Peyer's patch (tissue), 4 donors: ENCODE measurements at regions not wholly inside any gene's neighbourhood (a gene's known extent, or its start where the extent isn't known, plus 50 kb on each side); places are given as distances from the start of the nearest gene placed in this dataset.

Experiments used
- DNase-seq, 3 donors: peaks; one replicate each; pipeline ENCODE4 v3.0.0-alpha.2; 2017 to 2019
- H3K27ac ChIP-seq, 4 donors: fragments of 200-600 bp; sonication (generic); one replicate each; pipeline ENCODE4 v1.5.1; 2016 to 2019
- H3K27me3 ChIP-seq, 2 donors: fragments of 200-600 bp; sonication (generic); one replicate each; pipeline ENCODE4 v1.5.1; 2019
- H3K36me3 ChIP-seq, 3 donors: fragments of 200-600 bp; sonication (generic); one replicate each; pipeline ENCODE4 v1.5.1; 2016 to 2019
- H3K4me1 ChIP-seq, 4 donors: fragments of 200-600 bp; sonication (generic); one replicate each; pipeline ENCODE4 v1.5.1; 2016 to 2019
- H3K4me3 ChIP-seq, 4 donors: fragments of 200-600 bp; sonication (generic); 1 replicate in 3 of 4; 2 replicates in 1 of 4; pipeline ENCODE4 v1.5.1; 2016 to 2019; ENCODE audit warnings: mild to moderate bottlenecking in 1 of 4
- H3K9me3 ChIP-seq, 4 donors: fragments of 200-600 bp; sonication (generic); one replicate each; pipeline ENCODE4 v1.5.1; 2016 to 2019; ENCODE audit warnings: mild to moderate bottlenecking in 1 of 4
- CTCF ChIP-seq, 6 experiments: fragments of 450-650 bp in 4 of 6; fragments of 200-600 bp in 2 of 6; sonication (generic) in 1 of 6; IDR thresholded peaks; one replicate each; pipeline ENCODE4 v1.5.1; 2017 to 2019; ENCODE audit warnings: antibody characterized with exemption in 6 of 6, mild to moderate bottlenecking in 3 of 6, moderate library complexity in 1 of 6
- POLR2A ChIP-seq, 2 donors: fragments of 450-650 bp; IDR thresholded peaks; one replicate each; pipeline ENCODE4 v1.5.1; 2017; ENCODE audit warnings: antibody characterized with exemption in 2 of 2, mild to moderate bottlenecking in 2 of 2, moderate library complexity in 2 of 2

GRCh38 chr9:90508940-90509339 lies 133.7 kb downstream of the DIRAS2 start:
- no peaks in the 10 kb centered on the region for H3K27me3 ChIP-seq
- H3K9me3 ChIP-seq = no peaks in the 10 kb centered on the region
- no peak for DNase-seq
- H3K36me3 ChIP-seq = no peaks in the 10 kb centered on the region
- H3K27ac ChIP-seq = no peak overlapping the region
- no peaks in the 10 kb centered on the region for H3K4me1 ChIP-seq
- TF ChIP-seq POLR2A (IDR thresholded peaks at IDR 0.05) = no peak
- no peak for TF ChIP-seq CTCF (IDR thresholded peaks at IDR 0.05)
- H3K4me3 ChIP-seq = no peak overlapping the region

- Histone ChIP-seq H3K4me3 (no peak overlapping the region), H3K4me1 (no peaks in the 10 kb centered on the region), H3K9me3 (no peaks in the 10 kb centered on the region), H3K27me3 (no peaks in the 10 kb centered on the region), H3K36me3 (no peaks in the 10 kb centered on the region), H3K27ac (no peak overlapping the region)
- TF ChIP-seq CTCF (IDR thresholded peaks at IDR 0.05) = no peak
- no peak for TF ChIP-seq POLR2A (IDR thresholded peaks at IDR 0.05)
- DNase-seq = no peak
These were observed 130.9 kb downstream of the DIRAS2 start for GRCh38 chr9:90511711-90512110.

GRCh38 chr9:90514877-90515276 lies 127.7 kb downstream of the DIRAS2 start:
- Histone ChIP-seq H3K36me3 (no peaks in the 10 kb centered on the region), H3K4me1 (no peaks in the 10 kb centered on the region), H3K27ac (no peak overlapping the region), H3K4me3 (no peak overlapping the region), H3K27me3 (no peaks in the 10 kb centered on the region), H3K9me3 (no peaks in the 10 kb centered on the region)
- DNase-seq = no peak
- TF ChIP-seq CTCF (IDR thresholded peaks at IDR 0.05) = no peak
- no peak for TF ChIP-seq POLR2A (IDR thresholded peaks at IDR 0.05)

GRCh38 chr9:90515510-90515909 lies 127.1 kb downstream of the DIRAS2 start:
- H3K27me3 ChIP-seq = no peaks in the 10 kb centered on the region
- H3K36me3 ChIP-seq = no peaks in the 10 kb centered on the region
- H3K4me3 ChIP-seq = no peak overlapping the region
- TF ChIP-seq POLR2A (IDR thresholded peaks at IDR 0.05) (no peak), CTCF (IDR thresholded peaks at IDR 0.05) (no peak)
- DNase-seq = no peak
- no peaks in the 10 kb centered on the region for H3K4me1 ChIP-seq
- no peaks in the 10 kb centered on the region for H3K9me3 ChIP-seq
- H3K27ac ChIP-seq = no peak overlapping the region

GRCh38 chr9:90517103-90517502 lies 125.5 kb downstream of the DIRAS2 start:
- H3K36me3 ChIP-seq = no peaks in the 10 kb centered on the region
- no peak overlapping the region for H3K27ac ChIP-seq
- no peaks in the 10 kb centered on the region for H3K9me3 ChIP-seq
- H3K4me1 ChIP-seq = no peaks in the 10 kb centered on the region
- no peak overlapping the region for H3K4me3 ChIP-seq
- TF ChIP-seq CTCF (IDR thresholded peaks at IDR 0.05) (no peak), POLR2A (IDR thresholded peaks at IDR 0.05) (no peak)
- DNase-seq = no peak
- no peaks in the 10 kb centered on the region for H3K27me3 ChIP-seq
